Vagina (tissue), 2 donors: ENCODE measurements at regions not wholly inside any gene's neighbourhood (a gene's known extent, or its start where the extent isn't known, plus 50 kb on each side); places are given as distances from the start of the nearest gene placed in this dataset.
"Not testable (repeated sequence)": the region's sequence is repeated elsewhere in the genome, so short reads cannot be mapped to it uniquely, and the experiment has no call there.

Experiments
- DNase-seq, 2 donors: peaks; one replicate each; pipeline ENCODE4 v3.0.0-alpha.2; 2017; ENCODE audit errors: extremely low spot score in 2 of 2
- H3K27ac ChIP-seq: fragments of 200-600 bp; sonication (generic); one replicate; pipeline ENCODE4 v1.5.1; 2019
- H3K27me3 ChIP-seq: fragments of 200-600 bp; sonication (generic); one replicate; pipeline ENCODE4 v1.5.1; 2019
- H3K36me3 ChIP-seq, 2 donors: fragments of 200-600 bp; sonication (generic); one replicate each; pipeline ENCODE4 v1.5.1; 2017 to 2019
- H3K4me1 ChIP-seq: fragments of 200-600 bp; sonication (generic); one replicate; pipeline ENCODE4 v1.5.1; 2019
- H3K4me3 ChIP-seq, 2 donors: fragments of 200-600 bp; sonication (generic); 1 replicate in 1 of 2; 2 replicates in 1 of 2; pipeline ENCODE4 v1.5.1; 2016 to 2019
- H3K9me3 ChIP-seq: fragments of 200-600 bp; sonication (generic); one replicate; pipeline ENCODE4 v1.5.1; 2019
- POLR2A ChIP-seq, 2 donors: fragments of 450-650 bp; IDR thresholded peaks; one replicate each; pipeline ENCODE4 v1.6.1; 2017; ENCODE audit warnings: antibody characterized with exemption in 2 of 2, mild to moderate bottlenecking in 2 of 2, moderate library complexity in 2 of 2
- POLR2AphosphoS5 ChIP-seq, 2 donors: sonication (generic); formaldehyde crosslinking; IDR thresholded peaks; one replicate each; pipeline ENCODE4 v1.9.0; 2017; ENCODE audit warnings: antibody characterized with exemption in 2 of 2, mild to moderate bottlenecking in 2 of 2, low read depth in 1 of 2; ENCODE audit not compliant: insufficient read depth in 1 of 2
- intact Hi-C: fragments of 100-400 bp; cut with DNase I; formaldehyde crosslinking; loops from one replicate; pipeline ENCODE4 v1.15.1; 2023
- TF ChIP-seq, protein P1 (sequence below), 3 experiments: fragments of 450-650 bp in 2 of 3; fragments of 200-600 bp in 1 of 3; sonication (generic) in 1 of 3; IDR thresholded peaks; one replicate each; pipeline ENCODE4 v1.5.1; 2017 to 2019; ENCODE audit warnings: antibody characterized with exemption in 3 of 3, mild to moderate bottlenecking in 2 of 3, moderate library complexity in 2 of 3

DNA sequence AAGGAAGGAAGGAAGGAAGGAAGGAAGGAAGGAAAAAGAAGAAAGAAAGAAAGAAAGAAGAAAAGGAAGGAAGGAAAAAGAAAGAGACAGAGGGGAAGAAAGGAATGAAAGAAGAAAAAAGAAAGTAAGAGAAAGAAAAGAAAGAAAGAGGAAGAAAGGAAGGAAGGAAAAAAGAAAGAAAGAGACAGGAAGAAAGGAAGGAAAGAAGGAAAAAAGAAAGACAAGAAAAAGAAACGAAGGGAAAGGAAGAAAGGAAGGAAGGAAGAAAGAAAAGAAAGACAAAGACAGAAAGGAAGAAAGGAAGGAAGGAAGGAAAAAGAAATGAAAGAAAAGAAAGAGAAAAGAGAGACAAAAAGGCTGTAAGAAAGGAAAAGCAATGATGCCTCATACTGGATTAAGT is 101.1 kb upstream of the PPP2R3B start:
- TF ChIP-seq, protein P1, sequence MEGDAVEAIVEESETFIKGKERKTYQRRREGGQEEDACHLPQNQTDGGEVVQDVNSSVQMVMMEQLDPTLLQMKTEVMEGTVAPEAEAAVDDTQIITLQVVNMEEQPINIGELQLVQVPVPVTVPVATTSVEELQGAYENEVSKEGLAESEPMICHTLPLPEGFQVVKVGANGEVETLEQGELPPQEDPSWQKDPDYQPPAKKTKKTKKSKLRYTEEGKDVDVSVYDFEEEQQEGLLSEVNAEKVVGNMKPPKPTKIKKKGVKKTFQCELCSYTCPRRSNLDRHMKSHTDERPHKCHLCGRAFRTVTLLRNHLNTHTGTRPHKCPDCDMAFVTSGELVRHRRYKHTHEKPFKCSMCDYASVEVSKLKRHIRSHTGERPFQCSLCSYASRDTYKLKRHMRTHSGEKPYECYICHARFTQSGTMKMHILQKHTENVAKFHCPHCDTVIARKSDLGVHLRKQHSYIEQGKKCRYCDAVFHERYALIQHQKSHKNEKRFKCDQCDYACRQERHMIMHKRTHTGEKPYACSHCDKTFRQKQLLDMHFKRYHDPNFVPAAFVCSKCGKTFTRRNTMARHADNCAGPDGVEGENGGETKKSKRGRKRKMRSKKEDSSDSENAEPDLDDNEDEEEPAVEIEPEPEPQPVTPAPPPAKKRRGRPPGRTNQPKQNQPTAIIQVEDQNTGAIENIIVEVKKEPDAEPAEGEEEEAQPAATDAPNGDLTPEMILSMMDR (IDR thresholded peaks at IDR 0.05), result no peak
- TF ChIP-seq POLR2AphosphoS5 (IDR thresholded peaks at IDR 0.05; ENCODE audit: insufficient read depth in 1 of 2, low read depth in 1 of 2) (no peak), POLR2A (IDR thresholded peaks at IDR 0.05) (no peak)
- no peaks in the 10 kb centered on the region for H3K4me1 ChIP-seq
- H3K27ac ChIP-seq, result no peak overlapping the region
- no peak for DNase-seq
- H3K4me3 ChIP-seq, result no peak overlapping the region
- no peaks in the 10 kb centered on the region for H3K36me3 ChIP-seq
- H3K9me3 ChIP-seq, result no peaks in the 10 kb centered on the region
- intact Hi-C loops, result no loop called here
- H3K27me3 ChIP-seq, result no peaks in the 10 kb centered on the region

DNA sequence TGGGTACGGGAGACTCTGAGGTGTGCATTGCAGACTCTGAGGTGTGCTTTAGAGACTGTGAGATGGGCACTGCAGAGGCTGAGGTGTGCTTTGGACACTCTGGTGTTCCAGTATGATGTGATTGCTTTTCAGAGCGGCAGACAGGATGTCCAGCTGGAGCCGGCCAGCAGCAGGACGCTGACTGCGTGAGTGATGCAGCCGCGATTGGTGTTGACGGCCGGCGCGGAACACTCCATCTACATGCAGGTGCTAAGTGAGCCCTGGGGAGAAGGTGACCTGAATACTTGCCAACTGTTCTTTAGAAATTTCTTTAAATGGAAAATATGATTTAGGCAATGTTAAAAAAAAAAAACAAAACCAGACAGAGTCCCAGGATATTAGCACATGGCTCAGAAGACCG is 103.1 kb upstream of the PPP2R3B start:
- no peak for DNase-seq
- Histone ChIP-seq H3K27ac (no peak overlapping the region), H3K36me3 (no peaks in the 10 kb centered on the region), H3K4me3 (no peak overlapping the region), H3K9me3 (no peaks in the 10 kb centered on the region), H3K27me3 (no peaks in the 10 kb centered on the region), H3K4me1 (no peaks in the 10 kb centered on the region)
- TF ChIP-seq, protein P1 (IDR thresholded peaks at IDR 0.05), result no peak
- TF ChIP-seq POLR2AphosphoS5 (IDR thresholded peaks at IDR 0.05; ENCODE audit: insufficient read depth in 1 of 2, low read depth in 1 of 2) (no peak), POLR2A (IDR thresholded peaks at IDR 0.05) (no peak)
- intact Hi-C loops, result no loop called here

DNA sequence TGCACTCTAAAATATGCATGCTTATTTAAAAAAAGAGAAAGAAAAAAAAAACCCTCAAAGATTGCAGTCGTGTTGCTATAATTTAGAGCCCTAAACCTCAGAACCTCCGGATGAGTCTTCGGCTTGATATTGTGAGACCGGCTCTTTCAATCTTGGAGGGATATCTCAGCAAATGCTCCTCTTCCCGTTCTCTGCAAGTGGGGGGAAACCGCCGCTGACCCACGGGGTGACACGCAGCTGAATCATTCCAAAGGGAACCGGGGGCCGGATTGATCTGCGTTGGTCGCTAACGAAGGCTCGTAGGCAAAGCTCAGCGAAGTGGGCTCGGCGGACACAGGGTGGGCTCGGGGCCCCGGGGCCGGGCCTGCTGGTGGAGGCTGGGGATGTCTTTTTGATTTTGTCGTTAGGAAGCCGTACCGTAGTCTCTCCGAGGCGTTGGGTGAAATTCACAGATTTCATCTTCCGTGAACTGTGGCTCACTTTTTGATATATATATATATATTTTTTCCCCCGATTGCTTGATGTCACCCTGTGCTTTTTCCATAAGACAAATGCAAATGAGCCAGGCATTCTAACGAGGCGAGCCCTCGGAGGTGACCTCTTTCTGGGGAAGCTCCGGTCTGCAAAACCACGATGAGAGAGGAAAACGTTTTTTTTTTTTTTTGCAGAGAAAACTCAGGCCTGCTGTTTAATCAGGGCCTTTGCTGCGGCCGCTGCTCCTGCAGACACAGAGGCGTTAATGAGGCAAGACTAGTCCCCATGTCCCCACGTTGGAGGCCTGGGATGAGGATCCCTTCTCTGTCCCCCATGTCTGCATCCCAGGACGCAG is 110.7 kb upstream of the PPP2R3B start:
- intact Hi-C loops, result no loop called here
- H3K4me1 ChIP-seq, result no peaks in the 10 kb centered on the region
- no peaks in the 10 kb centered on the region for H3K9me3 ChIP-seq
- H3K36me3 ChIP-seq, result no peaks in the 10 kb centered on the region
- no peaks in the 10 kb centered on the region for H3K27me3 ChIP-seq
- no peak for TF ChIP-seq POLR2AphosphoS5 (IDR thresholded peaks at IDR 0.05; ENCODE audit: insufficient read depth in 1 of 2, low read depth in 1 of 2)
- TF ChIP-seq, protein P1 (IDR thresholded peaks at IDR 0.05), result no peak
- no peak for TF ChIP-seq POLR2A (IDR thresholded peaks at IDR 0.05)
- H3K27ac ChIP-seq, result no peak overlapping the region
- DNase-seq, result no peak
- H3K4me3 ChIP-seq, result no peak overlapping the region

DNA sequence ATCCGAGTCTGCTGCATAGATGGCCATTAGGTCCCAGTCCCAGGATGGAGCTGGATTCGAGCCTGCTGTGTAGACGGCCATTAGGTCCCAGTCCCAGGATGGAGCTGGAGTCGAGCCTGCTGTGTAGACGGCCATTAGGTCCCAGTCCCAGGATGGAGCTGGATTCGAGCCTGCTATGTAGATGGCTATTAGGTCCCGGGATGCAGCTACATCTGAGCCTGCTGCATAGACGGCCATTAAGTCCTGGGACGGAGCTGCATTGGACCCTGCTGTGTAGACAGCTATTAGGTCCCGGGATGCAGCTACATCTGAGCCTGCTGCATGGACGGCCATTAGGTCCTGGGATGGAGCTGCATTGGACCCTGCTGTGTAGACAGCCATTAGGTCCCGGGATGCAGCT is 112.2 kb upstream of the PPP2R3B start:
- H3K4me3 ChIP-seq, DNase-seq, H3K27ac ChIP-seq, H3K27me3 ChIP-seq, H3K9me3 ChIP-seq, H3K4me1 ChIP-seq, intact Hi-C loops, H3K36me3 ChIP-seq: not testable (repeated sequence)

DNA sequence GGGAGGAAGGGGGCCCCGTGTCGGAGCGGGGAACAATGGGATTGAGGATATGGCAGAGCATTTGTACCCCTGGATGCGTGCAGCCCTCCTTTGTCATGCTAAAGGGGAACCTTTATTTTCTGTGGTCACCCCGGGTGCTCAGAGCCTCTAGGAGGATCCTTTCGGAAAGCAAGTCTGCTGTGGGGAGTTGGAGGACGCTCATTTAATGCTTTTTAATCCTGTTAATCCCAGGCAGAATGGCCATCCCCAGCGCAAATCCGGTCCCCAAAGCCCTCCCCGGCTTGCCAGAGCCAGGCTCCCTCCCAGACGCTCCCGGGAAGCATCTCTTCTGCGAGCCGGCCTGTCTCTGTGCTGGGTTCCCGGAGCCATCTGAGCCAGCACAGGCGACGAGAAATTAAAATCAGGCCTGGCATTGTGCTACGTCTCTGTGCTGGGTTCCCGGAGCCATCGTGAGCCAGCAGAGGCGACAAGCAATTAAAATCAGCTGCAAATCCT is 113.2 kb upstream of the PPP2R3B start:
- no peak for TF ChIP-seq POLR2AphosphoS5 (IDR thresholded peaks at IDR 0.05; ENCODE audit: insufficient read depth in 1 of 2, low read depth in 1 of 2)
- no peak for TF ChIP-seq POLR2A (IDR thresholded peaks at IDR 0.05)
- TF ChIP-seq, protein P1 (IDR thresholded peaks at IDR 0.05), result no peak
- Histone ChIP-seq H3K27me3 (no peaks in the 10 kb centered on the region), H3K4me1 (no peaks in the 10 kb centered on the region), H3K4me3 (no peak overlapping the region), H3K36me3 (no peaks in the 10 kb centered on the region), H3K9me3 (no peaks in the 10 kb centered on the region), H3K27ac (no peak overlapping the region)
- intact Hi-C loops, result no loop called here
- DNase-seq, result peak in 1 of 2 donors; percentile 79
